Transverse colon (tissue), 4 donors: ENCODE measurements at regions not wholly inside any gene's neighbourhood (a gene's known extent, or its start where the extent isn't known, plus 50 kb on each side); places are given as distances from the start of the nearest gene placed in this dataset.
"Not testable (repeated sequence)": the region's sequence is repeated elsewhere in the genome, so short reads cannot be mapped to it uniquely, and the experiment has no call there.

ENCODE experiments used
- DNase-seq: peaks from one replicate; pipeline ENCODE4 v3.0.0-alpha.2; 2019
- H3K27ac ChIP-seq, 4 donors: fragments of 200-600 bp; sonication (generic); 2 replicates each; pipeline ENCODE4 v1.5.1; 2016 to 2018; ENCODE audit warnings: inconsistent platforms in 4 of 4
- H3K27me3 ChIP-seq: fragments of 200-600 bp; sonication (generic); 2 replicates; pipeline ENCODE4 v1.5.1; 2017; ENCODE audit warnings: inconsistent platforms
- H3K36me3 ChIP-seq, 4 donors: fragments of 200-600 bp; sonication (generic); 2 replicates each; pipeline ENCODE4 v1.5.1; 2017 to 2019; ENCODE audit warnings: inconsistent platforms in 4 of 4
- H3K4me1 ChIP-seq, 4 donors: fragments of 200-600 bp; sonication (generic); 2 replicates each; pipeline ENCODE4 v1.5.1; 2017 to 2020; ENCODE audit warnings: inconsistent platforms in 4 of 4
- H3K4me3 ChIP-seq, 4 donors: fragments of 200-600 bp; sonication (generic); 1 replicate in 1 of 4; 2 replicates in 3 of 4; pipeline versions ENCODE4 v1.5.1 to v1.6.1; 2017 to 2019; ENCODE audit warnings: inconsistent platforms in 4 of 4
- H3K9me3 ChIP-seq, 2 donors: fragments of 200-600 bp; sonication (generic); 2 replicates each; pipeline ENCODE4 v1.5.1; 2017 to 2019; ENCODE audit warnings: inconsistent platforms in 2 of 2
- EP300 ChIP-seq: sonication (generic); formaldehyde crosslinking; IDR thresholded peaks from one replicate; pipeline ENCODE4 v1.6.1; 2017; ENCODE audit warnings: antibody characterized with exemption, low read depth
- POLR2A ChIP-seq: fragments of 450-650 bp; IDR thresholded peaks from one replicate; pipeline ENCODE4 v1.6.1; 2016; ENCODE audit warnings: antibody characterized with exemption, mild to moderate bottlenecking, moderate library complexity
- POLR2AphosphoS5 ChIP-seq, 3 donors: sonication (generic); formaldehyde crosslinking; IDR thresholded peaks; one replicate each; pipeline ENCODE4 v1.6.1; 2016; ENCODE audit warnings: antibody characterized with exemption in 3 of 3
- WGBS, 2 donors: methylation state at CpG; one replicate each; pipeline ENCODE4 v1.1.5; 2018; ENCODE audit warnings: low coverage in 1 of 2; 5-methylcytosine and 5-hydroxymethylcytosine counted together
- in situ Hi-C, 4 donors: fragments of 200-750 bp; cut with MboI; loops; one replicate each; pipeline versions ENCODE4 v1.15.0 to v1.15.1; 2017; ENCODE audit warnings: low sequenced_read_pairs in 3 of 4, low pct_ligation_motif_present in 1 of 4, low pct_unique_long_range_greater_than_20kb in 1 of 4
- intact Hi-C: fragments of 100-400 bp; cut with DNase I; formaldehyde crosslinking; loops from one replicate; pipeline ENCODE4 v1.15.1; 2023; ENCODE audit warnings: low total_unique reads
- TF ChIP-seq, protein P1 (sequence below), 5 experiments: fragments of 200-600 bp in 3 of 5; fragments of 450-650 bp in 2 of 5; sonication (generic) in 3 of 5; IDR thresholded peaks; 1 replicate in 2 of 5; 2 replicates in 3 of 5; pipeline ENCODE4 v1.5.1; 2016 to 2017; ENCODE audit warnings: antibody characterized with exemption in 5 of 5, inconsistent platforms in 3 of 5, mild to moderate bottlenecking in 2 of 5, moderate library complexity in 1 of 5

- no peak overlapping the region for H3K27ac ChIP-seq
- in situ Hi-C loops, result no loop called here
Observed at GRCh38 chr2:215535125-215535668, 99.3 kb upstream of the FN1 start.

DNA sequence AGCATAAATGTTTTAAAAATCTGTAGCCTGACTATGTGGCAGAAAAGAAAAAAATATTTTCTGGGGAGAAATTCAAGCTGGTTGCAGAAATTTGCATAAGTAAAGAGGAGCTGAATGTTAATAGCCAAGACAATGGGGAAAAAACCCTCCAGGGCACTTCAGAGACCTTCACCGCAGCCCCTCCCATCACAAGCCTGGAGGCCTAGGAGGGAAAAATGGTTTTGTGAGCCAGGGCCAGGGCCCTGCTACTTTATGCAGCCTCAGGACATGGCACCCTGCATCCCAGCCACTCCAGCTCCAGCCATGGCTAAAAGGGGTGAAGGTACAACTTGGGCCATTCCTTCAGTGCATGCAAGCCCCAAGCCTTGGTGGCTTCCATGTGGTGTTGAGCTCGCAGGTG lies 97.8 kb upstream of the FN1 start:
- H3K36me3 ChIP-seq, intact Hi-C loops, H3K27me3 ChIP-seq, H3K4me3 ChIP-seq, DNase-seq, H3K27ac ChIP-seq, H3K9me3 ChIP-seq, H3K4me1 ChIP-seq, in situ Hi-C loops: not testable (repeated sequence)
- WGBS, 2 donors, result 97% methylated on average over 2 of the region's 2 CpGs; no CpG with 5 or more reads in 1 of the 2 donors

More at GRCh38 chr2:215535125-215535668, 99.3 kb upstream of the FN1 start:
- intact Hi-C loops, result no loop called here
- Histone ChIP-seq H3K27me3 (no peaks in the 10 kb centered on the region), H3K9me3 (no peaks in the 10 kb centered on the region), H3K4me1 (peaks cover 0 to 9% (median 1%) of the 10 kb centered on the region in 4 donors), H3K36me3 (no peaks in the 10 kb centered on the region), H3K4me3 (no peak overlapping the region)
- 77 to 79% methylated on average over 3 of the region's 3 CpGs for WGBS, 2 donors
- DNase-seq, result no peak
- TF ChIP-seq, protein P1, sequence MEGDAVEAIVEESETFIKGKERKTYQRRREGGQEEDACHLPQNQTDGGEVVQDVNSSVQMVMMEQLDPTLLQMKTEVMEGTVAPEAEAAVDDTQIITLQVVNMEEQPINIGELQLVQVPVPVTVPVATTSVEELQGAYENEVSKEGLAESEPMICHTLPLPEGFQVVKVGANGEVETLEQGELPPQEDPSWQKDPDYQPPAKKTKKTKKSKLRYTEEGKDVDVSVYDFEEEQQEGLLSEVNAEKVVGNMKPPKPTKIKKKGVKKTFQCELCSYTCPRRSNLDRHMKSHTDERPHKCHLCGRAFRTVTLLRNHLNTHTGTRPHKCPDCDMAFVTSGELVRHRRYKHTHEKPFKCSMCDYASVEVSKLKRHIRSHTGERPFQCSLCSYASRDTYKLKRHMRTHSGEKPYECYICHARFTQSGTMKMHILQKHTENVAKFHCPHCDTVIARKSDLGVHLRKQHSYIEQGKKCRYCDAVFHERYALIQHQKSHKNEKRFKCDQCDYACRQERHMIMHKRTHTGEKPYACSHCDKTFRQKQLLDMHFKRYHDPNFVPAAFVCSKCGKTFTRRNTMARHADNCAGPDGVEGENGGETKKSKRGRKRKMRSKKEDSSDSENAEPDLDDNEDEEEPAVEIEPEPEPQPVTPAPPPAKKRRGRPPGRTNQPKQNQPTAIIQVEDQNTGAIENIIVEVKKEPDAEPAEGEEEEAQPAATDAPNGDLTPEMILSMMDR (IDR thresholded peaks at IDR 0.05), result no peak
- TF ChIP-seq EP300 (no peak), POLR2A (no peak), POLR2AphosphoS5 (IDR thresholded peaks at IDR 0.05) (no peak)

GRCh38 chr2:215532844-215533243 lies 97.0 kb upstream of the FN1 start:
- peaks cover 0 to 9% (median 1%) of the 10 kb centered on the region in 4 donors for H3K4me1 ChIP-seq
- H3K4me3 ChIP-seq, result no peak overlapping the region
- H3K9me3 ChIP-seq, result no peaks in the 10 kb centered on the region
- intact Hi-C loops, result no loop called here
- in situ Hi-C loops, result no loop called here
- no peaks in the 10 kb centered on the region for H3K27me3 ChIP-seq
- TF ChIP-seq EP300, result no peak
- TF ChIP-seq, protein P1 (IDR thresholded peaks at IDR 0.05), result no peak
- no peak for TF ChIP-seq POLR2AphosphoS5 (IDR thresholded peaks at IDR 0.05)
- no peak for TF ChIP-seq POLR2A
- WGBS, 2 donors, result 78 to 88% methylated on average over 2 of the region's 2 CpGs
- no peak for DNase-seq
- no peaks in the 10 kb centered on the region for H3K36me3 ChIP-seq
- no peak overlapping the region for H3K27ac ChIP-seq

- intact Hi-C loops, result no loop called here
- Histone ChIP-seq H3K27ac (peak overlapping the region in 1 of 4 donors; percentile 10), H3K27me3 (no peaks in the 10 kb centered on the region), H3K4me3 (no peak overlapping the region), H3K9me3 (no peaks in the 10 kb centered on the region), H3K4me1 (peaks cover 0 to 5% (median 0%) of the 10 kb centered on the region in 4 donors), H3K36me3 (no peaks in the 10 kb centered on the region)
- no peak for DNase-seq
- 62 to 63% methylated on average over 5 of the region's 5 CpGs for whole genome bisulfite sequencing, 2 donors
- no peak for TF ChIP-seq EP300
- TF ChIP-seq POLR2A, result no peak
- TF ChIP-seq POLR2AphosphoS5 (IDR thresholded peaks at IDR 0.05), result no peak
- TF ChIP-seq, protein P1 (IDR thresholded peaks at IDR 0.05), result no peak
- in situ Hi-C loops, result no loop called here
Observed at GRCh38 chr2:215531284-215531683, 95.4 kb upstream of the FN1 start.
